ENCODE measurements at regions not wholly inside any gene's neighbourhood (a gene's known extent, or its start where the extent isn't known, plus 50 kb on each side); places are given as distances from the start of the nearest gene placed in this dataset.

DNA sequence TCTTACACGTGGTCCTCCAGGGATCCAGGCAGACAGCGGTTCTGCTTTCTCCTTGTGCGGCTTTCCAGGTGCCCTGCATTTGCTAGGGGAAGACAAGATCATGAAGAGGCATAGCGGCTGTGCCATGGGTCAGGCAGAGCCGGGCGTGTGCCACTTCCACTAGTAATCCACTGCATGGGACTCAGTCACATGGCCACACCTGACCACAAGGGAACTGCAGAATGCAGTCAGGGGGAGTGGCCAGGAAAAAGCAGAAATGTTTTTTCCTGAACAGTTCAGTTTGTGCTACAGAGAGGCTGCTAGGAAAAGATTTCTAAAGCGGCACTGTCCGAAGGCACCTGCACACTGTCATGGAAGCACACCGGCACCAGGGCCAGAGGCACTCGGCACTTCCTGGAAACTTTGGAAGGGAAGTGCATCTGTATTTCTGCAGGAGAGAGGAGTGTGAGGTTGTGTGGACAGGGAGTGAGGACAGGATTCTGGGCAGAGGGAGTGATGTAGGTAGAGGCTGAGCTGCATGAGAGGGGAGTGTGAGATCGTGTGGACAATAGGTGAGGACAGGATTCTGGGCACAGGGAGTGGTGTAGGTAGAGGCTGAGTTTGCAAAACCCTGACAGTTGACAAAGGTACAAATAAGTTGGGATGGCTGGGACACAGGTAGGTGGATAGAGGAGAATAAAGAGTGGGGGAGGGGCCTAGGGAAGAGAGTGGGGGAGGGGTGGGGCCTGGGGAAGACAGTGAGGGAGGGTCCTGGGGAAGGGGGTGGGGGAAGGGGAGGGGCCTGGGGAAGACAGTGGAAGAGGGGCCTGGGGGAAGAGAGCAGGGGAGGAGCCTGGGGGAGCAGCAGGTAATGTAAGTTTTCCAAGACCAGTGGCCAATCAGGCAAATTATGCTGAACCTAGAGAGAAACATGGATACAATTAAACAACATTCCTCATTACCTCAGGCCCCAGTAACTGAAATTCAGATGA lies 1436.3 kb downstream of the TBC1D22A start:
- DNase-seq, result no peak

DNA sequence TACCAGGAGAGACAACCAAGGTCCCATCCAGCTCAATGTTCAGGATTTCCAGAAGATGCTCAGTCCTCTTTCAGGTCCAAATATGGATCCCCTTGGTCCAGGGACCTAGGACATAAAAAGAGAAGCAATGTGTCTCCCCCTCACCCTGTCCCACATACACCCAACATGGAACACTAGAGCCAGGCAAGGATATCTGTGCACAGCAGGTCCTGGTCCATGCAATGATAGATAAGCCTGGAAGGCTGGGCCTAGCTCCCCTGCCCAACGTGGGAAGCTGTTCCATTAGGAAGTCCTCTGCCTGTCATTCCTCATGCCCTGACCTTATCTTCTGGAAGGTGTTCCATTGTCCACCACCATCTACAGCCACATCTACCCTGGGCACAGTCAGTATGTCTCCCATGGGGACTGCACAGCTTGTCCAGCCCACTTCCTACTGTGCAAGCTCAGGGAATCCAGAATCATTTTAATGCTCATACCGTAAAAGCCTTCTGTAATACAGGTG lies 1434.8 kb downstream of the TBC1D22A start:
- no peak for DNase-seq

DNA sequence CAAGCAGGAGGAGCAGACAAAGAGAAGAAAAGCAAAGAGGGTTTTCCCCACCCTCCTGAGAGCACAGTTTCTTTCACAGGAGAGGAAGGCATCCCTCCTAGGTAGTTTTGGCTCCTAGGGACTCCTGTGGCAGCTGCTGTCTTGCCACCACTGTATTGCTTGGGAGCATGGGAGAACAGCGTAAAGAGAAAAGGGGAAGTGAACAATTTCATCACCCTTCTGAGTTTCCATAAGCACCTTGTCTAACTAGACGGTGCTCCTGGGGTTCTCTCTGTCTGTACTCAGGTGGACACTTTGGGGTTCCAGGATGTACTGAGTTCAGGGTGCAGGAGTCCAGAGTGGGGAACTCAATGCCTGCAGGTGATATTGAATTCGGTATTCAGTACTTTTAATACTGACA lies 1430.5 kb downstream of the TBC1D22A start:
- no peak for DNase-seq

DNA sequence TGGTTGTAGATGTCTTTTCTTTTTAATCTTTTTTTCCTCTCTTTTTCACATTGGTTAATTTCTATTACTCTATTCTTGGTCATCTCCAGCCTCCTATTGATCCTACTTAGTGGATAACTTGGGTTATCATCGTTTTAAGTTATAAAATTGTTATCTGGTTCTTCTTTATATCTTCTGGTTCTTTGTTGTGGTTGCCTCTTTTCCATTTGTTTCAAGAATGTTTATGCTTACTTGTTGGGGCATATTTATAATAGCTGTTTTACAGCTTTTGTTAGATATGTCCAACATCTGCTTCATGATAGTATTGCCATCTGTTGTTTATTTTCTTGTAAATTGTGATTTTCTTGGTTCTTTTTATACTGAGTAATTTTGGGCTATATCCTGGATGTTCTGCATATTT lies 1429.6 kb downstream of the TBC1D22A start:
- DNase-seq, result no peak

DNA sequence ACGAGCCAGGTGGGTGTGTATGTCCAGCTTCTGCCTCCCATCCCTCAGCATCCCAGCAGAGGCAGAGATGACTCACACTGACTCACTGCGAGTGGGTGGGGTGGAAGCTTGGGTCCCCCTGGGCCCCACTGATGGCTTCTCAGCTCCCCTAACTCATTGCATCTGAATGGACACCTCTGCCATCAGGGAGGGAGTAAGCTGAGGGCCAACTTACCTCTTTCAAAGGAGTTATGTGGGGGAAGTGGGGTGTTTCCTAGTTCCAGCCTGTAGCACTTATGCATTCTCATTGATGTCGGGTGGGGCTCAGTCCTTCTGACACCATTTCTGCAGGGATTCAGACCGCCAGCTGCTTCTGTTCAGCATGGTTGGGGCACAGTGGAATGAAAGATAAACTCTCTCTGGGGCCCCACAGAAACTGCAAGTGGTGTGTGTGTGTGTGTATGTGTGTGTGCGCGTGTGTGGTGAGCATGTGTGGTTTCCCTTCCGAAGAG lies 1425.8 kb downstream of the TBC1D22A start:
- DNase-seq, result no peak

DNA sequence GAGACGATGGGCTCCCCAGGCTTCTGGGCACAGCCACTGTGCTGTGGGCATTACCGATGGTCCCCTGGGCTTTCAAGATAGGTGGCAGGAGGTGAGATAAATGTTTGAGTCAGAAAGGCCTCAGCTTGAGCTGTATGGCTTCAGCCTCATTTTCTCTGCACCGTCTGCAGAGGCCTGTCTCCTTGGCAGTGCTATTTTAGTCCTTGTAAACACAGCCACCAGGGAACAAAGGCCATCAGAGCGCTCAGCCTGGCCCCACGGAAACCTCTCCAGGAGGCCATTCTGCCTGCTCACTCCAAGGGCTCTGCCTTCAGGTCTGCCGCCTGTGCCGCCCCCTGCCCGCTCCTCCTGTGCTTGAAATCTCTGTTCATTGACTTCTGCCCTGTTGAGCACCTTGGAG lies 1424.9 kb downstream of the TBC1D22A start:
- DNase-seq, result no peak

DNA sequence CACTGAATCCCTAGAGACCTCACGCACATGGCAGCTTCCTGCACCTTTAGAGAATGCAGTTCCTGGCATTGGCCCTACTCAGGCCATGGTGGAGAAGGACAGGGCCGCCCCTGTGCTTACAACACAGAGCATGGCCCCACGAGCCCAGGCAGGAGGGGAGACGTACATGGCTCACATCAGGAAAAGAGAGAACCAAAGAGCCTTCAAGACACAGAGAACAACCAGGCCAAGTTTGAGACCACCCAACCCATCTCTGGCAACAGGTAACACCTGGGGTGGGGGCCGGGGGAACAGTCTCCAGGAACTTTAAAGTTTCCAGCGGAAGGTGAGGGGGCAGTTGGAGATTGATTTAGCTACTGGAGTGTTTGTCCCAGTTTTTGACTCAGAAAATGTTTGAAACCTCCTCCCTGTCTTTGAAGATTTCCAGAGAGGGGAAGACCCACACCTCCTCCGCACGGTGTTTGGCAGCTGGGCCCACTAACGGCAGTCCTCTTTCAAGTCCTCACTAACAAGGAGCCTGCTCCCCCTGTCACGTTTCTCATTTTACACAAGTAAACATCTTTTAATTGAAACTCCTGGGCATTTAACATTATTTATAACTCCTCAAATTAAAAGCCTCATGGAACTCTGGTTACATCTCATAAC lies 1423.8 kb downstream of the TBC1D22A start:
- no peak for DNase-seq

DNA sequence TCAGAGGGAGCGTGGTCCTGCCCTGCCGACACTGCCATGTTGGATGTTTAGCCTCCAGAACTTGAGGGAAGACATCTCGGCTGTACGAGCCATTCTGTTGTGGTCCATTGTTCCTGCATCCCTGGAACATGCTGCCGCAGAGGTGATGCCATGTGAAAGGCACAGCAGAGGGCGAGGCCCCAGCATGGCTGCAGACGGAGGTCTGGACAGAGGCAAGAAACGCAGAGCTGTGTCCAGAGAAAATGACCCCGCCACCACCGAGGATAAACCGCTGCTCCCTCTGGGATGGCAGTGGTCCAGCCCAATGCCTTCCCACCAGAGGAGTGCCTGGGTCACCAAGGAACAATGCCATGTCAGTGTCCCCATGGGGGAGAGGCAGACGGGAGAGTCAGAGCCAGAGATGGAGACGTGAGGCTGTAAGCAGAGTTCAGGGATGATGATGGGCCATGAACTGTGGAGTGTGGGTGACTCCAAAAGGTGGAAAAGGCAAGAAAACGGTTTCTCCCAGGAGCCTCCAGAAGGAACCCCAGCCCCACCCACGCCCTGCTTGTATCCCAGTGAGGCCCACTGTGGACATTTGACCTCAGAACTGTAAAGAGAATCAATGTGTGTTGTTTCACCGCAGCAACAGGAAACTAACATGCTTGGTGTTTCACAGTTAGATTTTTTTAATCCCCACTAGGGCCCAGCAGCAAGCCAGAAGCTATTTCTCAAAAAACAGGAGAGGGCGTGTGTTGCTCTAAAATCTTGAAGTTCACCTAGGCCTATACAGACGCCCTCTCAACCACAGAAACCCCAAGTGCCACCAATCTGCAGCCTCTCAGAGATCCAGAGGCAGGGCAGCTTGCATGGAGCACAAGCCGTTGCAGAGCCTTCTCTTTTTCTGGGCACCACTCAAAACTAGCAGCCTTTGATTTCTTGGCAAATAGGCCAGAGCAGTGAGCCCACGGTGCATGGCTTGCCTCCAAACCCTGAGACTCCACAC lies 1422.9 kb downstream of the TBC1D22A start:
- no peak for DNase-seq

DNA sequence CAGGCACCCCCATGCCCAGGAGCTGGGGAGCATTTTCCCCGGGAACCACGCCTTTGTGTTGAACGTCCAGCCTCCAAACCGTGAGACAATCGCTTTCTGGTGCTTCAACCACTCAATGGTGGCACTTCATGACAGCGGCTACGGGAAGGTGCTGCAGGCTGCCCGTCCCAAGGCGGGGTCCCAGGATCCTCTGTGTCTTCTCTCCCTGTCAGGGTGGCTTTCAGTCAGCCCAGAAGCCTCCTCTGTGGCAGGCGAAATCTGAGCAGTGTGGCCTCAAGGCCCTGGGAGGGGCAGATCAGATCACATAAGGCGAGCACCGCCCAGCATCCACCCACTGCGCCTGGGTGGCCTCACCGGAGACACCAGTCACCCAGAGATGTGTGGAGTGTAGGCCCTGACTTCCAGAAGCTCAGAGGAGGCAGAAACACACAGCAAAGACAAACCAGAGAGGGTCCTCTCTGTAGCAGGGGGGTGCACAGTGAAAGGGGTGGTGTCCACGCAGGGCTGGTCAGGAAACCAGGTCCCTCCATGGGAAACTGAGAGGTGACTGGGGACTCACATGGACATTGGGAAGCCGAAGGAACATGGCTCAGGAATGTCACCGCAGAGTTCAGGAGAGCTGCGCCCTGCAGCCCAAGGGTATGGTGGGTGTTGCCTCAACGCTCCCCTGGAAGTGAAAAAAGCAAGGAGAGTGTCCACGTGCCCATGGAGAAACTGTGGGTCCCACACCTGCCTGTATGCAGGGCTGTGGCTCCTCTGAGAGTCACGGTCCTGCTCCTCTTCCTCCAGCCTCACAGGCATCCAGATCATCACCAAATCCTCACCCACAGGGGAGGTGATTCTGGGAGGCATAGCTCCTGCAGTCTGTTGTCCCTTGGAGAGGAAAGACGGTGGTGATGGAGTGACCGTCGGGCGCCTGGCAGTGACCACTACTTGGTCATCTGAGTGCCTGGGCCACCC lies 1420.7 kb downstream of the TBC1D22A start:
- no peak for DNase-seq

DNA sequence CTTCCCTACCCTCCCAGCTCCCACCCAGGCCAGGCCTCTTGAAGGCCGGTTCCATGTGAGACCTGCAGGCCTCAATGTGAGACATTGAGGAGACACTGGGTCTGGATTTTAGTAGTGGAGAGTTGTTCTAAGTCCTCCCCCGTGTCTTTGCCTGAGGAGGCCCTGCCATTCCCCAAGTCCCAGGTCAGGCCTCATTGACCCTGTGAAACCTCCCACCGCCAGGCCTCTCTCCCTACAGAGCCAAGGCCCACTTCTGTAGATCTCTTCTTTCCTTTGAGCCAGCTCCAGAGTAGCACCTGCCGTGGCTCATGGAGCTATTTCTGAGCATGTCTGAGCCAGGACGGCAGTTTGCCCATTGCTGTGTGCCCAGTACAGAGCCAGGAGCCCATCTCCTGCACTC lies 1419.6 kb downstream of the TBC1D22A start:
- no peak for DNase-seq

DNA sequence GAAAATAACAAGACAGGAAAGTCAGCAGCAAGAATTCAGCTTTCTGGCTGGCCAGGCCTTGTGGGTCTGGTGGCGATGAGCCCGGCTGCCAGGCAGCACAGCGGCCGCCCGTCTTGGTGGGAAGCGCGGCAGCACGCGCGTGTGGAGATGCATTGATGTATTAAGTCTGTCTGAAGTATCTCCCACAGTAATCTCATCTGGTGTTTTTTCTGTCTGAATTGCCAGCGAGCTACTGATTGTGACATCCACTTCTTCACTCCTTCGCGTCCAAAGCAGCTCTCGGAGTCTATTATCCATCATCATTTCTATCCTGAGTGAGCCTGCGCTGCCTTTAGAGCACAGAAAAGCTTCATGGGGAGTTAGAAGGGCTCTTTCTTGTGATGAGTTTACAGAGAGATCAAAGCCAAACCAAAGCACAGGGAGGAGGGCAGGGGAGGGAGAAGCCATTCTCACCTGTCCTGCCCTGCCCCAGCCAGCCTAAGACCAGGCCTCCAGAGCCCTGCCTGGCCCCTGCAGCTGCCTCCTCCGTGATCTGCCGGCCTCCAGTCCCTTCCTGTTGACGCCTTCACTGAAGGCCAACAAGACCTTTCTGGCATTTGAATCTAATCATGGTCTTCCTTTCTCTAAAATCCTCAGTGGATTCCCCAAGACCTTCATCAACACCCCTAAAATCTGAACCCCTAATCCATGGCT lies 1419.0 kb downstream of the TBC1D22A start:
- no peak for DNase-seq

DNA sequence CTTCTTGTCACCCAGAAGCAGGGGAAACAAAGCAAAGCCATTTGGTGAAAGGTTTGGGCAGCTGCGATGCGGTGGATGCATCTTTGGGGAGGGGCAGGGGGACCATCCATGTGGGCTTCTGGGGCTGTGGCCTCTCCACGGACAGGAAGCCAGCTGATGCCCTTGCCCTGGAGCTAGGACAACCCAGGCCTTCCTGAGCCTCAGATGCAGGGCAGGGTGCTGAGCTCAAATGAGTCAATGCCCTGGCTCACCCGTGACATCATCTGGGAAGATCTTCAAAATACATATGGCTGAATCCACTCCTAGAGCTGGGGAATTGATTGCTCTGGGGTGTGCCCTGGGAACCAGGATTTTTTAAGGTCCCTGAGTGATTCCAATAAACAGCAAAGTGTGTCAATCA lies 1418.2 kb downstream of the TBC1D22A start:
- no peak for DNase-seq

DNA sequence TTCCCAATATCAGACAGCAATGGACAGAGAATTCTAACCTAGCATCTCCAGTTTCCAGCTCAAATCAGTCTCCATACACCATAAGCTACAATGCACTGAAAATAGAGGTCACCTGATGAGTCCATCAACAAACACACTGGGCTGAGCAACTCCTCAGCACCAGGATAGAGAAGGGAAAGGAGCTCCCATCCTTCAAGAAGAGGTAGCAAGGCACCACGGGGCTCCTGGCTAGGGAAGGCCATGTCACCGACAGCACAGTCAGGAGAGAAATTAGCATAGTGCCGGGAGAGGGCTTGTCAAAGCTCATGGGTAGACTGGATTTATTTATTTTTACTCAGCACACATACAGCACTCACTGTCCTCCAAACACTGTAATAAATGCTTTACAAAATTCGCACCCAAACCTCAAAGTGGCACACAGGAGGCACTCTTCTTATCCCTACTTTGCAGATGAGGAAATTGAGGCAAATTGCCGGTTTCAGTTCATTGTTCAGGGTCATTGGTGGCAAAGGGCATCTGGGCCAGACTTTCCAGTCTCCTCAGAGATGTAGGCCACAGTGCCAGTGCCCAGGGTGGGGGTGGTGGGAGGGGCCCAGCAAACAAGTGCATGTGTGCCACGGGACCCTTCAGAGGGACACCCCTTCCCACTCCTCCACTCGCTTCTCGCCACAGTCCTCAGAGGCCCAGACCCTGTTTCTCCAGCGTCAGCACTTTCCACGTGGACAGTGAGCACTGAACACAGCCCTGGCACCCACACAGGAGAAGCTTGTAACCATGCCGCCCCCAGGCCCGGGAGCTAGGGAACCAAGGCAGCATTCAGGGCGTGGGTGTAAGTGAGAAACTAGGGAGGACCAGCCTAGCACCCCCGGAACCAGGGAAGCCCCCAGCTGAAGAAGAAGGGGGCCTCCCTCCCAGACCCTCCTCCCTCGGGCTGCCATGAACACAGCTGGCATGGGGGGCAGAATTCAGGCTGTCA lies 1417.4 kb downstream of the TBC1D22A start:
- DNase-seq, result no peak

DNA sequence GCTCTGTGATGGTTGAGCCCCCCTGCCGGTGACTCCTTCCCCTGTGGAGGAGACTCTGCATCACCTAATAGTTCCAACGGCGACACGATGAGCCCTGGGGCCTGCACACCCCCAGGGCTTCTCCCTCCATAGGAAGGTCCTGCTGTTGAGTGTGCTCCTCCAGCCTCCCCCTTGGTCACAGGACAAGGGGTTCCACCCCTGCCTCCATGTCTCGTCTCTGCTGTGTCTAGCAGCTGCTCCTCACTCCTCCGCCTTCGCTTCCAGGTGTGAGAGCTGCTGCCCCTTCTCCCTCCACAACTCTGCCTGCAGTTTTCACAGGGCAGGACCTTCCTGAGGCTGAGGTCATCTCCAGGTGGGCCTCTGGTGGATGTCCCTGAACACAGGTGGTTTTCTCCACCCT lies 1416.1 kb downstream of the TBC1D22A start:
- DNase-seq, result no peak

DNA sequence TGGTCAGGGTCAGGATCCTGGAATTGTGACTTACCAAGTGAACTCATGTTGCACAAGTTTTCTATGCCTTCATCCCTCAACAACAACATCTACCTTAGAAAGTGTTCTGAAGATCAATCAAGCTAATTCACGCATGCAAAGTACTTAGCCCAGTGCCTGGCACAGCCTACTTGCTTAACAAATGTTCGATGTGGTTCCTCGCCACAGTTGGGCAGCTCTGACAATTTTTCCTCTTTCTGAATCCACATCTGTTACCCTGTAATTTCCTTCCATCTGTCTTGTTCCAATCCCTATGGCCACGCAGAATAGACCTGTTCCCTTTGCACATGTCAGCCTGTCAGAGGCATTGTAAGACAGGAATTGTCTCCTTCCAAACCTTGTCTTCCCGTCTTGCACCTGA lies 1415.2 kb downstream of the TBC1D22A start:
- no peak for DNase-seq

DNA sequence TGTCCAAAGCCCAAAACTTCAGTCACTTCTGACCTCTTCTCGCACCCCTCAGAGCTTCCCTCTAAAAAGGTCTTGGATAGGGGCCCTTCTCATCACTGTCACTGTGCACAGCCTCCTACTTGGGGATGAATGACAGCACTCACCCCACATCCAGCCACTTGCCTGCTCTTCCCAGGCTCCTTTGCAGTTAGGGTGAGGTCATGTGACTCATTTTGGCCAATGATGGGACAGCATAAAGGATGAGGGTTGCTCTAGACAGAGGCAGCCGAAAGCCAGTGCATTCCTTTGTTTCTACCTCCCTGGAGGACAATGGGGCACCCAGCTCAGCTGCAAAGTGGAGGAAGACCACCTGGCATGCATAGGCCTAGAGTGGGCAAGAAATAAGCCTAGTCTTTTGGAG lies 1413.3 kb downstream of the TBC1D22A start:
- DNase-seq, result no peak

DNA sequence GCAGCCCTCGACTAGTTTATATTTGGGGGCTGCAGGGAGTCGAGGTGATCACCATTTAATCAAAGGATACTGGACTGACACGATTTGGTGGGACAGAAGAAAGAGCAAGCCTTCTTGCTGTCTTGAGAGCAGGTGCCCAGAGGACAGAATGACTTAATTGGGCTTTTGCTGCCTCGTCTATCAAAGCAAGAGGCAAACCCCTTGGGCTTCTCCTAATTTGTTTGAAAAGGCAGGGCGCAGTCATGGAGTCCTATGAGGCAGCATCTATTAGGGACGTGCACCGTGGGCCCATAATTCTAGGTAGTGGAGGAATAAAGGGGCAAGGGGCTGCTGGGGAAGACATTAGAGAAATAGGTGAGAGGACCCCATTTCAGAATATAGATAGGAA lies 1411.3 kb downstream of the TBC1D22A start:
- DNase-seq, result no peak

DNA sequence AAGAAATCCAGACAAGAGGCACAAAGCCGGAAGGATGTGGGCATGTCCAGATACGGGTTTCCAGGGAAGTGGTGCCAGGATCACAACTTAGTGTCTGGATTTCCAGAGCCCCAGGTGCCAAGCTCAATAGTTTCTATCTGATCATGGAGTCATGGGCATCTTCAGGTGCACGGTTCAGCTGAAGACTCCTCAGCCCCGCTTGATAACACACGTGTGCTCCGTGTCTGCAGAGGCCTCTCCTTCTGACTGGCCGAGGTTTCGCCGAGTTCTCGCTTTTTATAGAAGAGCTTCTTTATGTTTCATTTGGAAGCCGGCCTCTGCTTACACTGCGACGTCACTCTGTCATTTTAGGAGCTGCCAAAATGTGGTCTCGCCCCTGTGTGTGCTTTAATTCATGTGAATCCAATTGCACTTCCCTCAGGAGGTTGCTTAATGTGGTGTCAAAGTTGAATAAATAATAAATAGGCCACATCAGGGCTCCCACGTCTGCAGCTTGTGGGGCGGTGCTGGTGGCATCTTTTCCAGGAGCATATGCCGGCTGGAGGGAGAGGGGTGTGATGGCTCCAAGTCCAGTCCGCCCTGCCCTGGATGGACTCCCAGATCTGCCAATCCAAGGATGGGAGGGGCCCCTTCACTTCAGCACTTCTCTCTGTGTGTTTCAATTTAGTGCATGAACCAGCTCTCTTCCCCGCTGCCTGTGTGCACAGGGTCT lies 1410.8 kb downstream of the TBC1D22A start:
- DNase-seq, result no peak

DNA sequence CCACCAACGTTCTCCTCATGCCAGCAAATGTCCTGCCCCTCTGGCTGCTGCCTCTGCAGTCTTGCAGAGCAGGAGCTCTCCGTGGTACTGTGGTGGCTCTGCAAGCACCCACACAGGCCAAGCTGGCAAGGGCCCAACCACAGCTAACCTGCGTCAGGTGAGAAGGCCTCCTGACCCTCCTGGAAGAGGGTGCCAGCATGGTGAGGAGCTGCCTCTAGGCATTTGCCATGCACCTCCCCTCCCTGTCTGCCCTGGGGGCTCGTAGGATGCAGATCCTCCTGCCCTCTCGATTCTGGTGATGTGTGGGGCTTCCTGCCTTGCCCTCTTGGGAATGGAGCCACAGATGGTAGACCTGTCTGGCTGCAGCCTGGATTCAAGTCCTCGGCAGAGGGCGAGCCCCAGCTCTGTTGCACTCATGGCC lies 1408.8 kb downstream of the TBC1D22A start:
- no peak for DNase-seq

All from activated naive CD4-positive, alpha-beta T cell treated with anti-CD3 and anti-CD28 coated beads, Interleukin-2, amount 50 U/mL, for 16 hours (primary cell).